Gastroesophageal sphincter (tissue), 4 donors: ENCODE measurements at regions not wholly inside any gene's neighbourhood (a gene's known extent, or its start where the extent isn't known, plus 50 kb on each side); places are given as distances from the start of the nearest gene placed in this dataset.
A peak's percentile ranks its signal among the peaks of the same experiment; 100 is the strongest.
"Not testable (repeated sequence)": the region's sequence is repeated elsewhere in the genome, so short reads cannot be mapped to it uniquely, and the experiment has no call there.

Experiments used
- ATAC-seq: fragments of 150-250 bp; one replicate; pipeline ENCODE4 v1.9.1; 2016; ENCODE audit warnings: mild to moderate bottlenecking, moderate library complexity
- H3K27ac ChIP-seq, 4 donors: fragments of 200-600 bp; sonication (generic) in 3 of 4; 1 replicate in 3 of 4; 2 replicates in 1 of 4; pipeline ENCODE4 v1.5.1; 2016 to 2019
- H3K27me3 ChIP-seq: fragments of 200-600 bp; sonication (generic); one replicate; pipeline ENCODE4 v1.5.1; 2019
- H3K36me3 ChIP-seq, 2 donors: fragments of 200-600 bp; sonication (generic); one replicate each; pipeline ENCODE4 v1.5.1; 2019; ENCODE audit warnings: control low read depth in 1 of 2
- H3K4me1 ChIP-seq, 3 donors: fragments of 200-600 bp; sonication (generic); 1 replicate in 2 of 3; 2 replicates in 1 of 3; pipeline ENCODE4 v1.5.1; 2016 to 2019; ENCODE audit warnings: control low read depth in 2 of 3
- H3K4me3 ChIP-seq, 2 donors: fragments of 200-600 bp; sonication (generic); one replicate each; pipeline ENCODE4 v1.5.1; 2019; ENCODE audit warnings: mild to moderate bottlenecking in 1 of 2, moderate library complexity in 1 of 2
- H3K9me3 ChIP-seq, 3 donors: fragments of 200-600 bp; sonication (generic); one replicate each; pipeline ENCODE4 v1.5.1; 2017 to 2019; ENCODE audit warnings: control low read depth in 2 of 3
- WGBS, 2 donors: methylation state at CpG; one replicate each; pipeline ENCODE4 v1.1.5; 2018; ENCODE audit warnings: low coverage in 1 of 2; 5-methylcytosine and 5-hydroxymethylcytosine counted together

GRCh38 chr9:67470739-67471138 lies 388.0 kb upstream of the ANKRD20A1 start:
- not testable (repeated sequence) for H3K4me1 ChIP-seq, H3K27me3 ChIP-seq, H3K27ac ChIP-seq, ATAC-seq, H3K9me3 ChIP-seq, H3K36me3 ChIP-seq, H3K4me3 ChIP-seq
- no CpG with 5 or more reads among the region's 5 CpGs for WGBS, 2 donors

DNA sequence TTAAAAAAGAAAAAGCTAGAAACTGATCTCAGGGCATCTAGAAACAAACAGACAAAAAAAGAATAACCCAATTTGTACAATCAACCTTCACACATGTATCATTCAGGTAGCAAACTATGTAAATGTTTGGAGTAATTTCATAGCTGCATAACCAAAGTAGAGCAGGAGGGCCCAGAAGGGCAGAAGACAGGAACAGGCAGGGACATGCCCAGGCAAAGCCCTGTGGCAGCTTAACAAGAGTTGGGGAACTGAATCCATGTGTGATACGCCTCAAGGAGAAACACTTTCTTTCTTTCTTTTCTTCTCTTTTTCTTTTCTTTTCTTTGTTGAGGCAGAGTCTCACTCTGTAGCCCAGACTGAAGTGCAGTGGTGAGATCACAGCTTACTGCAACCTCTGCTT lies 390.4 kb upstream of the ANKRD20A1 start:
- H3K9me3 ChIP-seq, ATAC-seq, H3K27ac ChIP-seq, H3K4me1 ChIP-seq, H3K36me3 ChIP-seq, H3K27me3 ChIP-seq, H3K4me3 ChIP-seq: not testable (repeated sequence)
- no CpG with 5 or more reads among the region's 1 CpG for WGBS, 2 donors

GRCh38 chr9:67461796-67462757 lies 396.7 kb upstream of the ANKRD20A1 start:
- H3K9me3 ChIP-seq, H3K4me3 ChIP-seq, H3K27ac ChIP-seq, H3K36me3 ChIP-seq, ATAC-seq, H3K27me3 ChIP-seq, H3K4me1 ChIP-seq: not testable (repeated sequence)
- WGBS, 2 donors, result no CpG with 5 or more reads among the region's 25 CpGs

DNA sequence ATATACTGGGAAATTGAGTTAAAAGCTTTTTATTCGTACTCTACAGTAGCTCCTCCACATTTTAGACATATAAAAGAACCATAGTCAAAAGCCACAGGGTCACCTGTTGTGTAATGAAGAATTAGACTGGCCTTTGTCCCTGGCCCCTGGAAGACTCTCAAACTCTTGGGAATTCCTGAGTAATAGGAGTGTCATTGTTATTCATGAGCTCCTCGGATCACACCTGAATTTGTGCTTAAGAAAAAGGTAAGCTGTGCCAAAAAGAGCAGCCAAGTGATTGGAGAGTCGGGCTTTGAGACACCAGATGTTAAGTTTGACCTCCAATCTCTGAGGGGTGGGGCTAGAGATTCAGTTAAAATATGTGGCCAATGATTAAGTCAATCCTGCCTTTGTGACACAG lies 405.8 kb upstream of the ANKRD20A1 start:
- WGBS, 2 donors, result no CpG with 5 or more reads among the region's 3 CpGs

GRCh38 chr9:67442313-67442712 lies 416.4 kb upstream of the ANKRD20A1 start:
- not testable (repeated sequence) for H3K9me3 ChIP-seq, H3K27ac ChIP-seq, H3K4me3 ChIP-seq, H3K27me3 ChIP-seq, H3K4me1 ChIP-seq, ATAC-seq, H3K36me3 ChIP-seq
- WGBS, 2 donors, result no CpG with 5 or more reads among the region's 3 CpGs

More for the DNA sequence above, 405.8 kb upstream of the ANKRD20A1 start:
- not testable (repeated sequence) for ATAC-seq, H3K4me3 ChIP-seq, H3K9me3 ChIP-seq, H3K36me3 ChIP-seq, H3K27me3 ChIP-seq, H3K4me1 ChIP-seq, H3K27ac ChIP-seq

DNA sequence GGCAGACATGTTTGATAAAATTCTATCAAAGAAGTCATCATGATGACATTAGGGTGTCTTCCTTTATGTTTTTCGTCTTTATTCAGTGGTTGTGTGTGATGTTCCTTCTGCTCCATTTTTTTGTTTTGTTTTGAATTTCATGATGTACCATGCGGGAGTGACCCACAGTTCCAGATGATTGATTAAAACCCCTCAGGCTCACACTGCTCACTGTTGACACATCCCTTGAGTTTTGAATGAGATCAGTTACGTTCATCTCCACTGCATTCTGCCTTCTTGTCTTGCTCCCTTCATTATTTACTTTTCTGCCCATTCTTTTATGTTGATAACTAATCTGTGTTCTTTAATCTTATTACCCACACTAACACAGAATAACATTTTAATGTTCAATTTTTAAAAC lies 421.7 kb upstream of the ANKRD20A1 start:
- H3K36me3 ChIP-seq, ATAC-seq: not testable (repeated sequence)

GRCh38 chr9:67424881-67425280 lies 432.5 kb upstream of the SPATA31A3 start:
- H3K27me3 ChIP-seq, H3K4me1 ChIP-seq, H3K27ac ChIP-seq, H3K4me3 ChIP-seq, H3K9me3 ChIP-seq, H3K36me3 ChIP-seq, ATAC-seq: not testable (repeated sequence)
- WGBS, 2 donors, result no CpG with 5 or more reads among the region's 4 CpGs

More for the DNA sequence above, 421.7 kb upstream of the ANKRD20A1 start:
- H3K4me1 ChIP-seq, H3K4me3 ChIP-seq, H3K27ac ChIP-seq, H3K27me3 ChIP-seq, H3K9me3 ChIP-seq: not testable (repeated sequence)
- 80% methylated on average over 1 of the region's 3 CpGs; no CpG with 5 or more reads in 1 of the 2 donors for WGBS, 2 donors

DNA sequence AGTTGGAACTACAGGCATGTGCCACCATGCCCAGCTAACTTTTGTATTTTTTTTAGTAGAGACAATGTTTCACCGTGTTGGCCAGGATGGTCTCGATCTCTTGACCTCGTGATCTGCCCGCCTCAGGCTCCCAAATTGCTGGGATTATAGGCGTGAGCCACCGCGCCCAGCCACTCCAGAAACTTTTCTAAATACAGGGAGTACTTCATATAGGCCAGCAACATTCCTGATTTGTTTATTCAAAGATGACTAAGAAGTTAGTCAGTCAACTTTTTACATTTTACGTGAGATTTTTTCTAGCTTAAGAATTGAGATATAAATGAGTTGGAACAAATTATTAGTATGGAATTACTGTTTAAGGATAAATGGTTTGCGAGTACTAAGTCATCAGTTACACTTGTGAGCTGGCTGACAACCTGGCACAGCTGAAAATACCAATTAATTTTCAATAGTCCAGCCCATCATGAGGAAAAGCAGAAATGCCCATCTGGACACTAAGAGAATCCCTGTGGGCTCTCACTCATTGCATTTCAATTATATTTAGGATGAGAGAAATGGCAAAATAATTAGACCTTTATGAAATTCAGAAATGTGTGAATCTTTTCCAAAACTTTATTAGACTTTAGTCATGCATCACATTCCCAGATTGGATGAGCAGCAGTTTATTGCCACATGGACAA lies 430.8 kb upstream of the SPATA31A3 start:
- not testable (repeated sequence) for H3K27me3 ChIP-seq, H3K9me3 ChIP-seq, H3K36me3 ChIP-seq, H3K4me1 ChIP-seq, ATAC-seq, H3K4me3 ChIP-seq, H3K27ac ChIP-seq
- WGBS, 2 donors, result 60 to 75% methylated on average over 1 of the region's 9 CpGs

DNA sequence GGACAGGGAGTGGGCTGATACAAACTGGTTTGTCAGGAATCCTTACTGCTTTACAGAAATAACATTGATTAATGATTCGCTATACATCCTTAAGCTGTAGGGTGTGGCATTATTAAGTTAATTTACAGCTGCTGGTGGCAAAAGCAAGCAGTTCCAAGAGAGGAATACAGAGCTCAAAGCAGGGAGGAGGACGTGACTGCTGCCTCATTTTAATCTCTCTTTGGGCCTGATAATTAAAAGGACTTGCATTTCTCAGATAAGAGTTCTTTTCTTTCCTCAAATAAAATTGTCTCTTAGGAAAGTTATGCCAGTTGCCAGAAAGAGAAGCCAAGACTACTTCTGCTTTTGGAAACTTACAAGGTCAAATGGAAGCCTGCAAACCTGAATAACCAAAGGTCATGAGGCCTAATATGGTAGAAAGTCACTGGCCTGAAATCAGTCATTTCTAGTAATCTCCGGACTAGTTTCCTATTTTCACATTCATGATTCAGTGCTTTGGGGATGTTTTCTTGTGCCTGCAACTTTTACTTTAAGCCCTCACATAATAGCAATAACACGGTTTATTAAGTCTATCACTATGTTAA lies 426.2 kb upstream of the SPATA31A3 start:
- H3K4me1 ChIP-seq, H3K36me3 ChIP-seq, H3K4me3 ChIP-seq, H3K27ac ChIP-seq, H3K9me3 ChIP-seq, H3K27me3 ChIP-seq: not testable (repeated sequence)
- no CpG with 5 or more reads among the region's 4 CpGs for WGBS, 2 donors
- ATAC-seq, result peak; percentile 18

GRCh38 chr9:67417341-67417983 lies 425.1 kb upstream of the SPATA31A3 start:
- no CpG with 5 or more reads among the region's 7 CpGs for WGBS, 2 donors
- H3K4me1 ChIP-seq, result not testable (repeated sequence)

DNA sequence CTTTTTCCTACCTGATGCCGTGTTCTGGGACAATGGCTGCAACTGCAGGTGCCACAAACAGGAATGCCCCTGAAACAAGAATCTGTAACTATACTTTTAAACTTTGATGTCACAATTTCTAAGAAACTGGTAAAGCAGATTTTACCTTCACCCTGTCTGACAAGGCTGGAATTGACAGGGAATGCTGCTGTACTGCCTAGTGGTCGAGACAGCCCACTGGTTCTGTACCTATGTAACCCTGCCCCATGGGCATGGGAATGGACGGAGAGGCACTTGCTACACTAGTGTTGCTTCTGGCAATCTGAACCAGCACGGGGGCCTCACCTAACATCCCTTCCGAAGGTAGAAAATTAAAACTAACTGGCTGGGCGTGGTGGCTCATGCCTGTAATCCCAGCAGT lies 424.3 kb upstream of the SPATA31A3 start:
- not testable (repeated sequence) for H3K36me3 ChIP-seq, H3K9me3 ChIP-seq, H3K27me3 ChIP-seq, H3K4me1 ChIP-seq, H3K4me3 ChIP-seq, H3K27ac ChIP-seq, ATAC-seq
- WGBS, 2 donors, result 86% methylated on average over 1 of the region's 6 CpGs; no CpG with 5 or more reads in 1 of the 2 donors

More at GRCh38 chr9:67417341-67417983, 425.1 kb upstream of the SPATA31A3 start:
- not testable (repeated sequence) for H3K4me3 ChIP-seq, ATAC-seq, H3K27me3 ChIP-seq, H3K27ac ChIP-seq, H3K36me3 ChIP-seq, H3K9me3 ChIP-seq

DNA sequence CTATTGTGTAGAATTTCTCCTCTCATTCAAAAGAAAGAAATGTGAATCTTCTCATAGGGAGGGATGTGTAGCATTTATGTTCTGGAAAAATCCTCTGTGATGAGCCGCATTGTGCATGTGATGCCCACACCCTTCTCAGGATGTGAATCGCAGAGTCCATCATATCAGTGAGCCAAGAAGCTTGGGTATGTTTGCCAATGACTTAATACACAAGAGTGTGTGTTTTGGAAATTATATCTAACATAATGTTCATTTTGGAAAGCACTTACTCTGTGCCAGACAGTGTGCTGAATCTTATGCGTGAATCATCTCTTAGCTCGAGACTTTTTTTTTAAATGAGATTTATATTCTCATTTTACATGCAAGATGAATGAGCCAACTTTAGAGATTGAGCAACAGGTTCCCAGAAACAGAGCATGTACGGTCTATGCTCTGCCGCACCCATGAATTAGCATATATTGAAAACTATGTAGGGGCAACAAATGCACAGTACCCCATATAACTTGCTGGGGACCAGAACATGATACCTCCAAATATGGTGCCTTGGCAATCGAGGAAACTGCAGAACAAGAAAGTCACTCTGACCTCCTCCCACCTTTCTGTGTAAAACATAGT lies 418.4 kb upstream of the SPATA31A3 start:
- 56 to 57% methylated on average over 1 to 3 of the region's 7 CpGs for WGBS, 2 donors
- not testable (repeated sequence) for H3K27me3 ChIP-seq, ATAC-seq, H3K4me1 ChIP-seq, H3K4me3 ChIP-seq, H3K9me3 ChIP-seq, H3K27ac ChIP-seq, H3K36me3 ChIP-seq

GRCh38 chr9:67403739-67404138 lies 411.4 kb upstream of the SPATA31A3 start:
- not testable (repeated sequence) for ATAC-seq, H3K36me3 ChIP-seq, H3K9me3 ChIP-seq, H3K4me3 ChIP-seq, H3K4me1 ChIP-seq, H3K27ac ChIP-seq, H3K27me3 ChIP-seq
- WGBS, 2 donors, result no CpG with 5 or more reads among the region's 4 CpGs
